ENCODE measurements at regions not wholly inside any gene's neighbourhood (a gene's known extent, or its start where the extent isn't known, plus 50 kb on each side); places are given as distances from the start of the nearest gene placed in this dataset.

GRCh38 chr2:176619504-176619903 is 350.3 kb downstream of the MTX2 start:
- TF ChIP-seq CTCF (conservative IDR thresholded peaks at IDR 0.05) = no peak
- TF ChIP-seq EZH2 (IDR thresholded peaks at IDR 0.05; ENCODE audit: low read depth) = no peak

Measured in PC-9 (cell line).